Keratinocyte (primary cell): ENCODE measurements at regions not wholly inside any gene's neighbourhood (a gene's known extent, or its start where the extent isn't known, plus 50 kb on each side); places are given as distances from the start of the nearest gene placed in this dataset.

Experiments used
- CTCF ChIP-seq, 3 experiments: IDR thresholded peaks in 1 of 3; conservative IDR thresholded peaks in 1 of 3; optimal IDR thresholded peaks in 1 of 3; 2 replicates in 2 of 3; 3 replicates in 1 of 3; pipeline versions ENCODE3 to v1.5.1; 2011; ENCODE audit warnings: low read length in 3 of 3, mild to moderate bottlenecking in 3 of 3, moderate library complexity in 2 of 3, control low read depth in 1 of 3, inconsistent platforms in 1 of 3; ENCODE audit not compliant: insufficient read depth in 2 of 3; ENCODE audit errors: extremely low read depth in 1 of 3
- EZH2 ChIP-seq: IDR thresholded peaks from one replicate; pipeline ENCODE4 v1.6.1; 2012; ENCODE audit warnings: inconsistent platforms, mild to moderate bottlenecking, low read length, moderate library complexity

DNA sequence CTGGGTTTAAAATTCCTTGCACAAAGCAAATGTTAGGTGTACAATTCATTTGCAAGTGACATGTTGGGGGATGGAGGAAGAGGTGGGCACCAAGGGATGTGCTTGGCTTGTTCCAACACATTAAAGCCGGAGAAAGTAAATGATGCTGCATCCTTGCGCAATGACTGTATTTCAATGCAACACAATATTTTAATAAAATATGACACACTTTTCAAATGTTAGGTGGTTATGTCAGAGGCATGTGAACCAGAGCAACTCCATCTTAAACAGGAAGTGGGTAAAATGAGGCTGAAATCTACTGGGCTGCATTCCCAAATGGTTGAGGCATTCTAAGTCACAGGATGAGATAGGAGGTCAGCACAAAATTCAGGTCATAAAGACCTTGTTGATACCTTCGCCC is 53.6 kb upstream of the ARHGAP5 start:
- TF ChIP-seq CTCF (optimal IDR thresholded peaks at IDR 0.05 in 1 of 3, IDR thresholded peaks at IDR 0.05 in 1 of 3, conservative IDR thresholded peaks at IDR 0.05 in 1 of 3; ENCODE audit: extremely low read depth in 1 of 3, insufficient read depth in 2 of 3, low read length in 3 of 3) (no peak), EZH2 (no peak)
